PFSK-1 (cell line): ENCODE measurements at regions not wholly inside any gene's neighbourhood (a gene's known extent, or its start where the extent isn't known, plus 50 kb on each side); places are given as distances from the start of the nearest gene placed in this dataset.

Source experiments
- FOXP2 ChIP-seq: optimal IDR thresholded peaks from 2 replicates; pipeline ENCODE3; 2011; ENCODE audit warnings: borderline replicate concordance, control low read depth, inconsistent platforms; ENCODE audit not compliant: insufficient read depth; ENCODE audit errors: extremely low read length, extremely low read depth
- POLR2AphosphoS5 ChIP-seq: IDR thresholded peaks from 2 replicates; pipeline ENCODE4 v1.6.1; 2012; ENCODE audit warnings: low read depth, mild to moderate bottlenecking, control low read depth, low read length, moderate library complexity
- REST ChIP-seq, 2 experiments: IDR thresholded peaks; 2 replicates each; pipeline versions ENCODE4 v1.6.1 to v1.8.0; 2011 to 2012; ENCODE audit warnings: low read depth in 2 of 2, low read length in 2 of 2, control low read depth in 1 of 2, inconsistent platforms in 1 of 2, mild to moderate bottlenecking in 1 of 2, moderate library complexity in 1 of 2; ENCODE audit not compliant: insufficient read depth in 1 of 2
- SIN3A ChIP-seq: IDR thresholded peaks from 2 replicates; pipeline ENCODE4 v1.6.1; 2012; ENCODE audit warnings: mild to moderate bottlenecking, low read length, moderate library complexity, borderline replicate concordance; ENCODE audit not compliant: insufficient read depth
- TAF1 ChIP-seq: IDR thresholded peaks from 2 replicates; pipeline ENCODE4 v1.6.1; 2012; ENCODE audit warnings: low read length, control low read depth, borderline replicate concordance; ENCODE audit not compliant: insufficient read depth

- no peak for TF ChIP-seq POLR2AphosphoS5
- TF ChIP-seq REST (IDR thresholded peaks at IDR 0.05; ENCODE audit: insufficient read depth in 1 of 2, low read depth in 2 of 2, low read length in 2 of 2), result no peak
- TF ChIP-seq TAF1, result no peak
- no peak for TF ChIP-seq FOXP2
- no peak for TF ChIP-seq SIN3A
Observed at GRCh38 chr7:118708741-118709140, 484.2 kb downstream of the ANKRD7 start.

- no peak for TF ChIP-seq TAF1
- no peak for TF ChIP-seq SIN3A
- no peak for TF ChIP-seq POLR2AphosphoS5
- no peak for TF ChIP-seq FOXP2
- TF ChIP-seq REST (IDR thresholded peaks at IDR 0.05; ENCODE audit: insufficient read depth in 1 of 2, low read depth in 2 of 2, low read length in 2 of 2), result no peak
Observed at GRCh38 chr7:118711688-118712087, 487.2 kb downstream of the ANKRD7 start.

GRCh38 chr7:118713039-118713438 lies 488.5 kb downstream of the ANKRD7 start:
- no peak for TF ChIP-seq POLR2AphosphoS5
- TF ChIP-seq REST (IDR thresholded peaks at IDR 0.05; ENCODE audit: insufficient read depth in 1 of 2, low read depth in 2 of 2, low read length in 2 of 2), result no peak
- no peak for TF ChIP-seq TAF1
- no peak for TF ChIP-seq FOXP2
- no peak for TF ChIP-seq SIN3A

GRCh38 chr7:118720632-118721031 lies 496.1 kb downstream of the ANKRD7 start:
- TF ChIP-seq REST (IDR thresholded peaks at IDR 0.05; ENCODE audit: insufficient read depth in 1 of 2, low read depth in 2 of 2, low read length in 2 of 2) (no peak), TAF1 (no peak), FOXP2 (no peak), SIN3A (no peak), POLR2AphosphoS5 (no peak)

- TF ChIP-seq REST (IDR thresholded peaks at IDR 0.05; ENCODE audit: insufficient read depth in 1 of 2, low read depth in 2 of 2, low read length in 2 of 2) (no peak), POLR2AphosphoS5 (no peak), TAF1 (no peak), SIN3A (no peak), FOXP2 (no peak)
Observed at GRCh38 chr7:118731854-118732253, 507.4 kb downstream of the ANKRD7 start.
